ENCODE measurements at regions not wholly inside any gene's neighbourhood (a gene's known extent, or its start where the extent isn't known, plus 50 kb on each side); places are given as distances from the start of the nearest gene placed in this dataset.
A peak's percentile ranks its signal among the peaks of the same experiment; 100 is the strongest.

DNA sequence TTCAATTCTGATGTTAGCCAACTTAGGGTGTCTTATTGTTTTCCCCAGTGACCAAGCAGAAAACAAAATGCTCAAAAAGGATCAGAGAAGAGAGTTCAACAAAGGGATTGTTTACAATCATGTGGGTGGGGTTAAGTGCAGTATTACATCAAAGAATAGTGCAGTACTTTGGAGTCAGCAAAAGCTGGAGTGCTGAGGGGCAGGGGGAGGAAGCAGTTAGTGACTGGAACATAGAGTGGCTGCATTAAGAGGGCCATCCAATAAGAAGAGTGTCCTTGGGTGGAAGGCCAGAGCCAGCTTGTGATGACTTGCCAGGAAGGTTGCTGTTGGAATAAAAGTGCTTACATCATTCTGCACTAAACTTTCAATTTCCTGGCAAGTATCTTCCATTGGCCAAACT lies 175.5 kb downstream of the CYYR1 start:
- TF ChIP-seq EZH2 (IDR thresholded peaks at IDR 0.05) (no peak), POLR2AphosphoS5 (IDR thresholded peaks at IDR 0.05; ENCODE audit: borderline replicate concordance, low read depth, low read length) (no peak), FOXP2 (optimal IDR thresholded peaks at IDR 0.05; ENCODE audit: control extremely low read depth, extremely low read length, insufficient read depth) (no peak)
- Histone ChIP-seq H3K9me3 (ENCODE audit: low read depth, low read length) (no peaks in the 10 kb centered on the region), H3K9ac (ENCODE audit: insufficient read length) (no peak overlapping the region), H3K36me3 (ENCODE audit: insufficient read depth, low read length) (no peaks in the 10 kb centered on the region), H3K4me3 (no peak overlapping the region), H3K27ac (no peak overlapping the region)
- no peak for DNase-seq (ENCODE audit: low read depth, low spot score)

DNA sequence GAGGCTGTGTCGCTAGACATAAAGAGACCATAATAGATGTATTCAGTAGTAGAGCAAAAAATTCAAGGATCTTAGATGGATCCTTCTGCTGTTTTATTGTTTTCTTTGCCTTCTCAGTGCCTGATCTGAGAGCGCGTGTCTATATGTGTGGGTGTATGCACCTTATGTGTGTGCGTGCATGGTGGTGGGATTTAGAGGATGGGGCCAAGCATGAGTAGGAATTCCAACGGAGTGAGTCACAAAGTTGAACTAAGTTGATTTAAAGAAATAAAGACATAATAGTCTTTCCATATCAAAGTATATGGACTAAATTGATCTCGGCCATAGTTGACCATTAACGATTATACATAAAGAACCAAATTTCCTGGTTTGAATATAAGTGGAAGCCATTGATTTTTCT lies 178.7 kb downstream of the CYYR1 start:
- no peaks in the 10 kb centered on the region for H3K36me3 ChIP-seq (ENCODE audit: insufficient read depth, low read length)
- no peak for DNase-seq (ENCODE audit: low read depth, low spot score)
- no peak overlapping the region for H3K27ac ChIP-seq
- no peak overlapping the region for H3K4me3 ChIP-seq
- TF ChIP-seq EZH2 (IDR thresholded peaks at IDR 0.05) (no peak), FOXP2 (optimal IDR thresholded peaks at IDR 0.05; ENCODE audit: control extremely low read depth, extremely low read length, insufficient read depth) (no peak), POLR2AphosphoS5 (IDR thresholded peaks at IDR 0.05; ENCODE audit: borderline replicate concordance, low read depth, low read length) (no peak)
- no peak overlapping the region for H3K9ac ChIP-seq (ENCODE audit: insufficient read length)
- H3K9me3 ChIP-seq (ENCODE audit: low read depth, low read length), result no peaks in the 10 kb centered on the region

DNA sequence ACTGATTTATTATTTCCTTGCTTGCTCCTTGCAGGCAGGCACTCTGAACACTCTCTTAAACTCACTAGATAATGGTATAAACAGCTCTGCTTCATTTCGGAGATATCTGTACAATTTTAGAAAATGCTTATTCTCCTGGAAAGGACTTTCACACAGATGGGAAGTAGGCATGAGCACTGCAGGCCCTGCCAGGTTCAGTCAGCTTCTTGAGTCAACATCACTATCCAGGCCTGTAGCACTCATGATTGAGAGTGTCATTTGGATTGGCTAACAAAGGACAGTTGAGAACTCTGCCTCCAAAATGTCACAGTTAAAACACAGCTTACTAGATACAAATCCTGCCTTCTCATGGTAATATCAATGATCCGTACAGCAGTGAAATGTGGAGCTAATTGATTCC lies 181.9 kb downstream of the CYYR1 start:
- H3K9me3 ChIP-seq (ENCODE audit: low read depth, low read length), result no peaks in the 10 kb centered on the region
- no peak overlapping the region for H3K9ac ChIP-seq (ENCODE audit: insufficient read length)
- no peak overlapping the region for H3K27ac ChIP-seq
- no peak for DNase-seq (ENCODE audit: low read depth, low spot score)
- no peak overlapping the region for H3K4me3 ChIP-seq
- H3K36me3 ChIP-seq (ENCODE audit: insufficient read depth, low read length), result no peaks in the 10 kb centered on the region
- TF ChIP-seq POLR2AphosphoS5 (IDR thresholded peaks at IDR 0.05; ENCODE audit: borderline replicate concordance, low read depth, low read length) (no peak), FOXP2 (optimal IDR thresholded peaks at IDR 0.05; ENCODE audit: control extremely low read depth, extremely low read length, insufficient read depth) (no peak), EZH2 (IDR thresholded peaks at IDR 0.05) (no peak)

DNA sequence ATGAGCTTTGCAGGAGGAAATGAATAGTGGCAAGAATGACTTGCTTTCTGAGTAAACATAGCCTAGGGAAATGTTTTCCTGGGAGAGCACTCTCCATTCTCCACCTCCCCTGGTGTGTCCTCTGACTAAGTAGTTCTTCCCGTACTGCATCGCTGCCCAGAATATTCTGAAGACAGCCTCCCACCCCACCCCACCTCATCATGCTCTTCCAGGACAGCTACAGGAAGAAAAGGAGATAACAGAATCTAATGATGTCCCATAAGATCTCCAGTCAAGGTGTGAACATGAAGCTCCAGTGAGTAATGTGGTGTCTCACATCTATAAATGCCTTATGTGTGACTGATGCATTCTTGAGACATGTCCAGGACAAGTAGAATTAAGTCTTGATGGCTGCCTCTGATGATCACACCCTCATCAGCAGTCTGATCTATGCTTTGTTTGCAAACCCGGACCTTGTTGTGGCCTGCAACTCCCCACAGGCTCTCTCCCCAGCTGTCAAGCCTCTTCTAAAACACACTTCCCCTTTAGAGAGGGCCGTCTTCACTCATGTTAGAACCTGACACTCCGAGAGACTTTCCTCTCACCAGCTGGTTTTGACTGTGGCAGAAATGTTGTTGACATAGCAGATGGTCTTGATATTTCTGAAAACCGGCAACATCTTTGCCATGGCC lies 183.0 kb downstream of the CYYR1 start:
- no peak for TF ChIP-seq POLR2AphosphoS5 (IDR thresholded peaks at IDR 0.05; ENCODE audit: borderline replicate concordance, low read depth, low read length)
- TF ChIP-seq EZH2 (IDR thresholded peaks at IDR 0.05), result no peak
- no peak for TF ChIP-seq FOXP2 (optimal IDR thresholded peaks at IDR 0.05; ENCODE audit: control extremely low read depth, extremely low read length, insufficient read depth)
- H3K27ac ChIP-seq, result no peak overlapping the region
- no peak overlapping the region for H3K9ac ChIP-seq (ENCODE audit: insufficient read length)
- H3K36me3 ChIP-seq (ENCODE audit: insufficient read depth, low read length), result no peaks in the 10 kb centered on the region
- no peaks in the 10 kb centered on the region for H3K9me3 ChIP-seq (ENCODE audit: low read depth, low read length)
- DNase-seq (ENCODE audit: low read depth, low spot score), result no peak
- H3K4me3 ChIP-seq, result no peak overlapping the region

DNA sequence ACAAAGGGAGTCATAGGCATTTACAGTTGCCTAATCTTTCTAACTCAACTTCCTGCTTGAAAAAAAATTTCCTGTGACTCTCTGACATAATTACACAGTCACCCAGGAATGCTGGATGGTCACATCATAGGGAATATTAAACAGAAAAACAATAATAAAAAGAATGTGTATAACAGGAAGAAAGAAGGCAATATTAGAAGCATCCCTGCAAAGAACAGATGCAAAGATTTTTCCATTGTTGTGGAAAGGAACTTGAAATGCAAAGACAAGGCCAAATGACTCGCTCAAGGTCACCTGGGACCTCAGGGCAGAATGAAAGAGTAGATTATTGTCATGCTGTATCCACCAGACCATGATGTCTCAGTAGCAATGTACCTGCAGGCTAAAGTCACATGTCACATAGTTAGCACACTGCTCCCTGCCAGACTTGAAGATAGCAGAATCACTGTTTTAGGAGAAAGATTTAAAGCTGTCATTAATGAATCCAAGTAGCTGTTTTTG lies 184.3 kb downstream of the CYYR1 start:
- no peak for DNase-seq (ENCODE audit: low read depth, low spot score)
- no peaks in the 10 kb centered on the region for H3K9me3 ChIP-seq (ENCODE audit: low read depth, low read length)
- H3K27ac ChIP-seq, result peak overlapping the region; percentile 17; the same call in 1 of the 2 replicates
- no peaks in the 10 kb centered on the region for H3K36me3 ChIP-seq (ENCODE audit: insufficient read depth, low read length)
- TF ChIP-seq FOXP2 (optimal IDR thresholded peaks at IDR 0.05; ENCODE audit: control extremely low read depth, extremely low read length, insufficient read depth) (no peak), POLR2AphosphoS5 (IDR thresholded peaks at IDR 0.05; ENCODE audit: borderline replicate concordance, low read depth, low read length) (no peak), EZH2 (IDR thresholded peaks at IDR 0.05) (no peak)
- no peak overlapping the region for H3K9ac ChIP-seq (ENCODE audit: insufficient read length)
- H3K4me3 ChIP-seq, result no peak overlapping the region

DNA sequence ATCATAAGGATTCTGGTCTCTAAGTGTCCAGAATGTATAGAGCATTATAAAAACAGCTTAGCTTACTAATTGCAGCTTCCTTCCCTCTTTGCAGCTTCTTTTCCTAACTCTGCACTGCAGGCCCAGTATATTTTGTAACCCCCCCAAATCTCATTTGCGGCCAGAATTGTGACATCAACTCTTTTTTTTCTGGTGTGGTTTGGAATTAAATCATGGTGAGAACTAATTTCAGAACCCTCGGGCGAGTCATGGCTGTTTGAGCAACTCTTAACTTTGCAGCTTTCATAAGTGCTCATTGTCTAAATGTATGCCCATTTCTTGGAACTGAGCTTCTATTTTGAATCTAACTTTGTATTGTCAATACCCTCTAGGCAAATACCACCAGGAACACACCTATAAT lies 187.4 kb downstream of the CYYR1 start:
- H3K36me3 ChIP-seq (ENCODE audit: insufficient read depth, low read length), result no peaks in the 10 kb centered on the region
- no peaks in the 10 kb centered on the region for H3K9me3 ChIP-seq (ENCODE audit: low read depth, low read length)

DNA sequence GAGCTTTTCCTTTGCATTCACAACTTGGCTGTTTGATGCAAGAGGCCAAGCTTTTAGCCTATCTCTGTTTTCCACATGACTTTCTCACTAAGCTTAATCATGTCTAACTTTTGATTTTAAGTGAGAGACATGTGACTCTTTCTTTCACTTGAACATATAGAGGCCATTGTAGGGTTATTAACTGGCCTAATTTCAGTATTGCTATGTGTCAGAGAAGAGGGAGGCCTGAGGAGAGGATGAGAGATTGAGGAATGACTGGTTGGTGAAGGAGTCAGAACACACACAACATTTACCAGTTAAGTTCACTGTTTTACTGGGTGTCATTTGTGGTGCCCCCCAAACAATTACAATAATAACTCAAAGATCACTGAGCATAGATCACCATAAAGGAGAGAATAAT lies 193.5 kb downstream of the CYYR1 start:
- H3K9me3 ChIP-seq (ENCODE audit: low read depth, low read length), result no peaks in the 10 kb centered on the region
- H3K4me3 ChIP-seq, result no peak overlapping the region
- TF ChIP-seq FOXP2 (optimal IDR thresholded peaks at IDR 0.05; ENCODE audit: control extremely low read depth, extremely low read length, insufficient read depth) (no peak), POLR2AphosphoS5 (IDR thresholded peaks at IDR 0.05; ENCODE audit: borderline replicate concordance, low read depth, low read length) (no peak)
- H3K27ac ChIP-seq, result no peak overlapping the region
- DNase-seq (ENCODE audit: low read depth, low spot score), result no peak
- H3K9ac ChIP-seq (ENCODE audit: insufficient read length), result no peak overlapping the region
- H3K36me3 ChIP-seq (ENCODE audit: insufficient read depth, low read length), result no peaks in the 10 kb centered on the region

More for the DNA sequence above, 187.4 kb downstream of the CYYR1 start:
- TF ChIP-seq FOXP2 (optimal IDR thresholded peaks at IDR 0.05; ENCODE audit: control extremely low read depth, extremely low read length, insufficient read depth), result no peak
- no peak for TF ChIP-seq POLR2AphosphoS5 (IDR thresholded peaks at IDR 0.05; ENCODE audit: borderline replicate concordance, low read depth, low read length)
- no peak for TF ChIP-seq EZH2 (IDR thresholded peaks at IDR 0.05)
- no peak for DNase-seq (ENCODE audit: low read depth, low spot score)
- Histone ChIP-seq H3K9ac (ENCODE audit: insufficient read length) (no peak overlapping the region), H3K27ac (no peak overlapping the region), H3K4me3 (no peak overlapping the region)

DNA sequence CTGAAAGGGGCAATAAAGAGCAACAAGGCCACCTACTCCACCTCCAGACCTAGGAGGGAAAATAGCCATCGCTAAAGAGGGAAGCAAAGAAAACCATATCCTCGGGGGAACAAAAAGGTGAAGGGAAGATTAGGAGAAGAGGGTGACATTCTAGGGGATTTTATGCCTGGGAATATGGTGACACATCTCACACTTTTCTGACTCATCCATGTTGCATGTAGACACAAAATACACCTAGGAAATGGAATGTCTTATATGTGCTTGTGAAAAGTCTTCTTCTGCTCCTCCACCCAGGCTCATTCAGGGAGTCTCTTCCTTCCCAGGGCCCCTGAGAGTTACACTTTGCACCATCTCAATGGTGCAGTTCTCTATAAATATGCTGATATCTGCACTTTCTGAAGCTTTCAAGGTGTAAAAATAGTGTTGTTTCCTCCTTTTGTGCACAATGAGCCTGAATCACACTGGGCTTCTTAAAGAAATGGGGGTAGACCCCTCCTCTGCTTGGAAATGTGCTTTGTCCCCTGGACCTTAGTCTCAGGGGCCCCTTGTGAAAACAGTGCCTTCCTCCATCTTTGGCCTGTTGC lies 195.9 kb downstream of the CYYR1 start:
- DNase-seq (ENCODE audit: low read depth, low spot score), result no peak
- H3K27ac ChIP-seq, result no peak overlapping the region
- no peak overlapping the region for H3K4me3 ChIP-seq
- H3K36me3 ChIP-seq (ENCODE audit: insufficient read depth, low read length), result no peaks in the 10 kb centered on the region
- TF ChIP-seq FOXP2 (optimal IDR thresholded peaks at IDR 0.05; ENCODE audit: control extremely low read depth, extremely low read length, insufficient read depth) (no peak), POLR2AphosphoS5 (IDR thresholded peaks at IDR 0.05; ENCODE audit: borderline replicate concordance, low read depth, low read length) (no peak), EZH2 (IDR thresholded peaks at IDR 0.05) (no peak)
- no peaks in the 10 kb centered on the region for H3K9me3 ChIP-seq (ENCODE audit: low read depth, low read length)
- H3K9ac ChIP-seq (ENCODE audit: insufficient read length), result no peak overlapping the region

Data from SK-N-MC (cell line).